HCT116 (cell line): ENCODE measurements at regions not wholly inside any gene's neighbourhood (a gene's known extent, or its start where the extent isn't known, plus 50 kb on each side); places are given as distances from the start of the nearest gene placed in this dataset.

Experiments
- ATAC-seq: fragments of 200-7000 bp; cut with Tn5 transposase; 2 replicates; pipeline ENCODE4 v1.9.1; 2020; ENCODE audit warnings: mild to moderate bottlenecking, moderate library complexity
- BruUV-seq: library from RNA; stranded (reverse); fragments of 400-500 nt; replicated peaks from 2 replicates; lab custom pipeline; 2021; lab: Mats Ljungman, UMichigan
- CTCF ChIA-PET: fragments of 300-600 bp; sonication (Branson Sonifier 250); formaldehyde crosslinking; loops from one replicate; lab custom pipeline; 2021; ENCODE audit warnings: antibody characterized with exemption; lab: Charles Lee
- POLR2A ChIA-PET: fragments of 300-600, 350-600 bp; sonication (Branson Sonifier 250); formaldehyde crosslinking; loops from one replicate; lab custom pipeline; 2021; ENCODE audit warnings: antibody characterized with exemption; lab: Charles Lee
- RAD21 ChIA-PET, 2 experiments: fragments of 300-600 bp; sonication (Branson Sonifier 250); formaldehyde crosslinking; loops; one replicate each; lab custom pipeline; 2023; ENCODE audit warnings: low total read pairs in 2 of 2; ENCODE audit not compliant: uncharacterized antibody in 2 of 2, unreplicated experiment in 2 of 2, low non-redundant PET in 1 of 2; lab: Charles Lee
- DNase-seq: peaks from one replicate; pipeline ENCODE4 v3.0.0-alpha.2; 2010; ENCODE audit warnings: low read depth, low spot score
- H2AFZ ChIP-seq: fragments of 200-600 bp; shearing (Covaris generic), sonication (generic); 2 replicates; pipeline ENCODE4 v1.6.1; 2017; ENCODE audit warnings: low read depth, mixed run types, mixed read lengths, antibody characterized with exemption, low read length; ENCODE audit not compliant: poor library complexity, severe bottlenecking
- H3K27ac ChIP-seq: 2 replicates; pipeline ENCODE4 v1.5.1; 2012; ENCODE audit warnings: low read depth, low read length
- H3K27me3 ChIP-seq: fragments of 200-600 bp; sonication (generic); 2 replicates; pipeline ENCODE4 v1.6.1; 2016; ENCODE audit warnings: mixed run types, low read length, mixed read lengths; ENCODE audit not compliant: insufficient read depth
- H3K36me3 ChIP-seq, 2 experiments: fragments of 200-500 bp in 1 of 2; fragments of 200-600 bp in 1 of 2; sonication (Bioruptor generic) in 1 of 2; sonication (generic) in 1 of 2; 2 replicates each; pipeline versions ENCODE4 v1.5.1 to v1.6.1; 2014 to 2016; ENCODE audit warnings: low read length in 2 of 2, inconsistent platforms in 1 of 2, mixed read lengths in 1 of 2, mixed run types in 1 of 2; ENCODE audit not compliant: insufficient read depth in 2 of 2, control insufficient read depth in 1 of 2
- H3K4me1 ChIP-seq, 2 experiments: fragments of 200-600 bp in 1 of 2; sonication (generic) in 1 of 2; 2 replicates each; pipeline versions ENCODE4 v1.5.1 to v1.6.1; 2012 to 2017; ENCODE audit warnings: low read length in 2 of 2, inconsistent platforms in 1 of 2, mild to moderate bottlenecking in 1 of 2, mixed read lengths in 1 of 2, mixed run types in 1 of 2, moderate library complexity in 1 of 2; ENCODE audit not compliant: insufficient read depth in 2 of 2, control insufficient read depth in 1 of 2
- H3K4me2 ChIP-seq: fragments of 200-600 bp; sonication (generic); 2 replicates; pipeline ENCODE4 v1.6.1; 2017; ENCODE audit warnings: mixed run types, low read length, mixed read lengths
- H3K4me3 ChIP-seq, 2 experiments: fragments of 200-600 bp in 1 of 2; sonication (generic) in 1 of 2; replicated peaks in 1 of 2; 2 replicates each; pipeline ENCODE4 v1.5.1; 2011 to 2016; ENCODE audit warnings: low read length in 2 of 2, control low read depth in 1 of 2, low read depth in 1 of 2, mild to moderate bottlenecking in 1 of 2, mixed read lengths in 1 of 2, mixed run types in 1 of 2
- H3K79me2 ChIP-seq: fragments of 200-600 bp; sonication (generic); 2 replicates; pipeline ENCODE4 v1.6.1; 2017; ENCODE audit warnings: mild to moderate bottlenecking, mixed run types, low read length, moderate library complexity, mixed read lengths; ENCODE audit not compliant: insufficient read depth
- H3K9ac ChIP-seq: fragments of 200-600 bp; sonication (generic); 2 replicates; pipeline ENCODE4 v1.6.1; 2016; ENCODE audit warnings: low read length, mixed read lengths
- H3K9me2 ChIP-seq: fragments of 200-600 bp; sonication (generic), shearing (Covaris generic); 2 replicates; pipeline ENCODE4 v1.6.1; 2017; ENCODE audit warnings: mixed run types, mild to moderate bottlenecking, moderate library complexity; ENCODE audit not compliant: insufficient read depth
- H3K9me3 ChIP-seq, 2 experiments: fragments of 200-500 bp in 1 of 2; fragments of 200-600 bp in 1 of 2; sonication (Bioruptor generic) in 1 of 2; sonication (generic) in 1 of 2; 2 replicates each; pipeline ENCODE4 v1.6.1; 2014 to 2017; ENCODE audit warnings: low read length in 2 of 2, mixed read lengths in 2 of 2, inconsistent platforms in 1 of 2, low read depth in 1 of 2, mild to moderate bottlenecking in 1 of 2, mixed run types in 1 of 2, moderate library complexity in 1 of 2; ENCODE audit not compliant: control insufficient read depth in 1 of 2, insufficient read depth in 1 of 2
- H4K20me1 ChIP-seq: fragments of 200-600 bp; sonication (generic), shearing (Covaris generic); 2 replicates; pipeline ENCODE4 v1.6.1; 2017; ENCODE audit warnings: mixed run types, mild to moderate bottlenecking, moderate library complexity; ENCODE audit not compliant: insufficient read depth
- FOSL1 ChIP-seq: IDR thresholded peaks from 2 replicates; pipeline ENCODE4 v1.6.1; 2012; ENCODE audit warnings: low read depth
- MAX ChIP-seq: IDR thresholded peaks from 2 replicates; pipeline ENCODE4 v1.6.1; 2012
- POLR2AphosphoS5 ChIP-seq: IDR thresholded peaks from 2 replicates; pipeline ENCODE4 v1.6.1; 2011; ENCODE audit warnings: mild to moderate bottlenecking, low read depth, low read length, moderate library complexity
- RAD21 ChIP-seq: IDR thresholded peaks from 2 replicates; pipeline ENCODE4 v1.6.1; 2012; ENCODE audit warnings: low read depth, mild to moderate bottlenecking
- TCF7L2 ChIP-seq: IDR thresholded peaks from 2 replicates; pipeline ENCODE4 v1.7.0; 2011; ENCODE audit warnings: borderline replicate concordance, inconsistent platforms; ENCODE audit not compliant: insufficient read depth, insufficient read length; ENCODE audit errors: extremely low read depth
- YY1 ChIP-seq: IDR thresholded peaks from 2 replicates; pipeline ENCODE4 v1.6.1; 2011; ENCODE audit warnings: low read length, low read depth, moderate library complexity, mild to moderate bottlenecking; ENCODE audit not compliant: insufficient replicate concordance; ENCODE audit errors: extremely low read depth
- ZBTB33 ChIP-seq: IDR thresholded peaks from 2 replicates; pipeline ENCODE4 v1.6.1; 2011; ENCODE audit warnings: mild to moderate bottlenecking, low read length, moderate library complexity; ENCODE audit not compliant: insufficient replicate concordance; ENCODE audit errors: extremely low read depth
- intact Hi-C: fragments of 100-400 bp; cut with micrococcal nuclease; formaldehyde crosslinking; loops from 2 replicates; pipeline ENCODE4 v1.10.0; 2022
- TF ChIP-seq, protein P1 (sequence below): IDR thresholded peaks from 2 replicates; pipeline ENCODE4 v1.6.1; 2012; ENCODE audit warnings: low read depth

DNA sequence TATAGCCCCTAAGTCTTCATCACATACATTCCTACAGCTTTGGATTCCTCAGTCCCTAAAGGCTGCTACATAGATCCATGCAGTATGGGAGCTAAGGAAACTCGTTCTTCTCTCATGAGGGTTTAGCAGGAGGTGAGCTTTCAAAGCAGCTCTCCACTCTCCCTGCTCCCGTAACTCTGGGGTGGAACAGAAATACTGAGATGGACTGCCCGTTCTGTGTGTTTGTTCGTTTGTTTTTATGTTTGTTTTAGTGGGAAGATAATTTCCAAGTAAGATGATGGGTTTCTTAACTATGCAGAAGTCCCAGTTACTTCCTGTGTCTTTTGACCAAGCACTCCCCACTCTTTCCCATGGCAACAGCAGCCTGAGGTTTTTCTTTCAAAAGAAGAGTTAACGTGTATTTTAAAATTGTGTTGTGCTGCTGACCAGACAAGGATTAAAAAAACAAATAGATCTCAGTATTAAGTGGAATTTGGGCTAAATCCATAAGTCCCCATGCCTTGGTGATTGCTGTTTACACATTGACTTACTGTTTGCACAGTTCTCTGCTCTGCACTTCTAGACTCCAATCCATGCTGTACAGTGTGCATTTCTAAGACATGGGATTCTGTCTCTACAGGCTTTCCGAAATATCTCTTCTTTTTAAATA is 156.4 kb upstream of the SH3BP4 start:
- no peak overlapping the region for H3K4me2 ChIP-seq
- H3K27me3 ChIP-seq, result no peaks in the 10 kb centered on the region
- no TSS peak for BruUV-seq
- TF ChIP-seq MAX (no peak), ZBTB33 (no peak), YY1 (no peak)
- RAD21 ChIA-PET, result no interaction called here
- POLR2A ChIA-PET, result no interaction called here
- intact Hi-C loops, result no loop called here
- no peak overlapping the region for H3K27ac ChIP-seq
- H3K9me3 ChIP-seq, result no peaks in the 10 kb centered on the region
- no peak overlapping the region for H3K4me3 ChIP-seq
- no peak overlapping the region for H2AFZ ChIP-seq
- no peak overlapping the region for H3K9ac ChIP-seq
- CTCF ChIA-PET, result no interaction called here
- ATAC-seq, result no peak
- no peaks in the 10 kb centered on the region for H3K9me2 ChIP-seq
- no peaks in the 10 kb centered on the region for H3K36me3 ChIP-seq
- no peak for DNase-seq
- H3K79me2 ChIP-seq, result no peaks in the 10 kb centered on the region
- no peaks in the 10 kb centered on the region for H4K20me1 ChIP-seq
- no peaks in the 10 kb centered on the region for H3K4me1 ChIP-seq

DNA sequence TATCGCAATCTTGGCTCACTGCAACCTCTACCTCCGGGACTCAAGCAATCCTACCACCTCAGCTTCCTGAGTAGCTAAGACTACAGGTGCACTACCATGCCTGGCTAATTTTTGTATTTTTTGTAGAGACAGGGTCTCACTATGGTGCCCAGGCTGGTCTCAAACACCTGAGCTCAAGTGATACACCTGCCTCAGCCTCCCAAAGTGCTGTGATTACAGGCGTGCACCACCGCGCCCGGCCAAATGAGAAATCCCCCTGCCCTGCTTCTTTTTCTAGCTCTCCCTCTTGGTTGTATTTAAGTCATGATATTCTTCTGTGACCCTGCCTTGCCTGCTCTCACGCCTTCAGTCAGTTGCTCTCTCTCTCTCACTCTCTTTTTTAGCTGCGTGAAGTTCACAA is 157.0 kb upstream of the SH3BP4 start:
- H3K27ac ChIP-seq, result no peak overlapping the region
- no peak overlapping the region for H2AFZ ChIP-seq
- ATAC-seq (no peak), DNase-seq (no peak)
- RAD21 ChIA-PET, result no interaction called here
- no peaks in the 10 kb centered on the region for H3K4me1 ChIP-seq
- no peaks in the 10 kb centered on the region for H3K9me3 ChIP-seq
- no peak overlapping the region for H3K4me2 ChIP-seq
- no peaks in the 10 kb centered on the region for H4K20me1 ChIP-seq
- POLR2A ChIA-PET, result no interaction called here
- no peaks in the 10 kb centered on the region for H3K36me3 ChIP-seq
- H3K27me3 ChIP-seq, result no peaks in the 10 kb centered on the region
- no peaks in the 10 kb centered on the region for H3K9me2 ChIP-seq
- H3K9ac ChIP-seq, result no peak overlapping the region
- no TSS peak for BruUV-seq
- no peaks in the 10 kb centered on the region for H3K79me2 ChIP-seq
- no peak overlapping the region for H3K4me3 ChIP-seq
- CTCF ChIA-PET, result no interaction called here
- intact Hi-C loops, result no loop called here
- TF ChIP-seq, protein P1, sequence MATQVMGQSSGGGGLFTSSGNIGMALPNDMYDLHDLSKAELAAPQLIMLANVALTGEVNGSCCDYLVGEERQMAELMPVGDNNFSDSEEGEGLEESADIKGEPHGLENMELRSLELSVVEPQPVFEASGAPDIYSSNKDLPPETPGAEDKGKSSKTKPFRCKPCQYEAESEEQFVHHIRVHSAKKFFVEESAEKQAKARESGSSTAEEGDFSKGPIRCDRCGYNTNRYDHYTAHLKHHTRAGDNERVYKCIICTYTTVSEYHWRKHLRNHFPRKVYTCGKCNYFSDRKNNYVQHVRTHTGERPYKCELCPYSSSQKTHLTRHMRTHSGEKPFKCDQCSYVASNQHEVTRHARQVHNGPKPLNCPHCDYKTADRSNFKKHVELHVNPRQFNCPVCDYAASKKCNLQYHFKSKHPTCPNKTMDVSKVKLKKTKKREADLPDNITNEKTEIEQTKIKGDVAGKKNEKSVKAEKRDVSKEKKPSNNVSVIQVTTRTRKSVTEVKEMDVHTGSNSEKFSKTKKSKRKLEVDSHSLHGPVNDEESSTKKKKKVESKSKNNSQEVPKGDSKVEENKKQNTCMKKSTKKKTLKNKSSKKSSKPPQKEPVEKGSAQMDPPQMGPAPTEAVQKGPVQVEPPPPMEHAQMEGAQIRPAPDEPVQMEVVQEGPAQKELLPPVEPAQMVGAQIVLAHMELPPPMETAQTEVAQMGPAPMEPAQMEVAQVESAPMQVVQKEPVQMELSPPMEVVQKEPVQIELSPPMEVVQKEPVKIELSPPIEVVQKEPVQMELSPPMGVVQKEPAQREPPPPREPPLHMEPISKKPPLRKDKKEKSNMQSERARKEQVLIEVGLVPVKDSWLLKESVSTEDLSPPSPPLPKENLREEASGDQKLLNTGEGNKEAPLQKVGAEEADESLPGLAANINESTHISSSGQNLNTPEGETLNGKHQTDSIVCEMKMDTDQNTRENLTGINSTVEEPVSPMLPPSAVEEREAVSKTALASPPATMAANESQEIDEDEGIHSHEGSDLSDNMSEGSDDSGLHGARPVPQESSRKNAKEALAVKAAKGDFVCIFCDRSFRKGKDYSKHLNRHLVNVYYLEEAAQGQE, result no peak
- TF ChIP-seq ZBTB33 (no peak), FOSL1 (no peak), TCF7L2 (no peak), MAX (no peak), POLR2AphosphoS5 (no peak), RAD21 (no peak)
